ENCODE measurements at regions not wholly inside any gene's neighbourhood (a gene's known extent, or its start where the extent isn't known, plus 50 kb on each side); places are given as distances from the start of the nearest gene placed in this dataset.

GRCh38 chr14:62283837-62284236 is 521.6 kb downstream of the SNAPC1 start:
- Histone ChIP-seq H3K4me1 (ENCODE audit: control insufficient read depth in 2 of 2, insufficient read depth in 1 of 2, low read depth in 1 of 2, low read length in 2 of 2) (peaks cover 0 to 2% of the 10 kb centered on the region in 2 donors), H2BK12ac (ENCODE audit: low read length) (no peak overlapping the region), H2AFZ (ENCODE audit: low read length) (no peak overlapping the region), H3K27ac (replicated peaks; ENCODE audit: low read length) (no peak overlapping the region), H3K4ac (ENCODE audit: low read length) (no peak overlapping the region), H2BK120ac (ENCODE audit: low read depth, low read length) (no peak overlapping the region), H3K79me1 (ENCODE audit: low read depth, low read length) (no peaks in the 10 kb centered on the region), H3K4me2 (ENCODE audit: insufficient read depth, low read length, poor library complexity, severe bottlenecking) (no peak overlapping the region), H4K8ac (ENCODE audit: low read depth, low read length) (no peak overlapping the region), H3K18ac (ENCODE audit: low read length) (no peak overlapping the region), H3K14ac (ENCODE audit: low read length) (no peak overlapping the region), H3K27me3 (ENCODE audit: control insufficient read depth in 3 of 3, insufficient read depth in 3 of 3, low read depth in 1 of 3, low read length in 3 of 3) (no peaks in the 10 kb centered on the region), H3K9ac (ENCODE audit: low read depth, low read length, poor library complexity) (no peak overlapping the region), H3K23ac (ENCODE audit: low read depth, low read length, poor library complexity) (no peak overlapping the region), H3K36me3 (replicated peaks in 1 of 2; ENCODE audit: control insufficient read depth in 2 of 2, insufficient read depth in 2 of 2, low read length in 2 of 2) (no peaks in the 10 kb centered on the region), H4K91ac (ENCODE audit: low read depth, low read length, poor library complexity) (no peak overlapping the region), H2BK15ac (ENCODE audit: low read length) (no peak overlapping the region), H3K4me3 (ENCODE audit: low read length in 2 of 2) (no peak overlapping the region), H2AK5ac (ENCODE audit: low read depth, low read length) (no peak overlapping the region), H3K9me3 (replicated peaks in 1 of 2; ENCODE audit: control insufficient read depth in 2 of 2, insufficient read depth in 1 of 2, low read depth in 1 of 2, low read length in 2 of 2) (no peaks in the 10 kb centered on the region), H2BK5ac (ENCODE audit: low read length) (no peak overlapping the region)
- WGBS, 2 donors (ENCODE audit: extremely low coverage in 2 of 2, insufficient read length in 2 of 2, insufficient replicate concordance in 1 of 2) = no CpG with 5 or more reads among the region's 4 CpGs
- no peak for DNase-seq (ENCODE audit: low spot score)

- Histone ChIP-seq H3K18ac (ENCODE audit: low read length) (no peak overlapping the region), H2BK12ac (ENCODE audit: low read length) (no peak overlapping the region), H3K27ac (replicated peaks; ENCODE audit: low read length) (no peak overlapping the region), H2BK15ac (ENCODE audit: low read length) (no peak overlapping the region), H2AFZ (ENCODE audit: low read length) (no peak overlapping the region), H3K14ac (ENCODE audit: low read length) (no peak overlapping the region), H3K4me3 (ENCODE audit: low read length in 2 of 2) (no peak overlapping the region), H4K91ac (ENCODE audit: low read depth, low read length, poor library complexity) (no peak overlapping the region), H2BK5ac (ENCODE audit: low read length) (no peak overlapping the region), H3K4me2 (ENCODE audit: insufficient read depth, low read length, poor library complexity, severe bottlenecking) (no peak overlapping the region), H4K8ac (ENCODE audit: low read depth, low read length) (no peak overlapping the region), H3K4me1 (ENCODE audit: control insufficient read depth in 2 of 2, insufficient read depth in 1 of 2, low read depth in 1 of 2, low read length in 2 of 2) (no peaks in the 10 kb centered on the region), H3K23ac (ENCODE audit: low read depth, low read length, poor library complexity) (no peak overlapping the region), H2AK5ac (ENCODE audit: low read depth, low read length) (no peak overlapping the region), H3K4ac (ENCODE audit: low read length) (no peak overlapping the region), H3K9me3 (replicated peaks in 1 of 2; ENCODE audit: control insufficient read depth in 2 of 2, insufficient read depth in 1 of 2, low read depth in 1 of 2, low read length in 2 of 2) (no peaks in the 10 kb centered on the region), H3K36me3 (replicated peaks in 1 of 2; ENCODE audit: control insufficient read depth in 2 of 2, insufficient read depth in 2 of 2, low read length in 2 of 2) (no peaks in the 10 kb centered on the region), H2BK120ac (ENCODE audit: low read depth, low read length) (no peak overlapping the region), H3K27me3 (ENCODE audit: control insufficient read depth in 3 of 3, insufficient read depth in 3 of 3, low read depth in 1 of 3, low read length in 3 of 3) (no peaks in the 10 kb centered on the region), H3K79me1 (ENCODE audit: low read depth, low read length) (no peaks in the 10 kb centered on the region), H3K9ac (ENCODE audit: low read depth, low read length, poor library complexity) (no peak overlapping the region)
- no CpG with 5 or more reads among the region's 3 CpGs for WGBS, 2 donors (ENCODE audit: extremely low coverage in 2 of 2, insufficient read length in 2 of 2, insufficient replicate concordance in 1 of 2)
- no peak for DNase-seq (ENCODE audit: low spot score)
Measured at GRCh38 chr14:62289471-62289870, 527.3 kb downstream of the SNAPC1 start.

- no peak overlapping the region for H2BK15ac ChIP-seq (ENCODE audit: low read length)
- no peaks in the 10 kb centered on the region for H3K79me1 ChIP-seq (ENCODE audit: low read depth, low read length)
- no peak overlapping the region for H3K23ac ChIP-seq (ENCODE audit: low read depth, low read length, poor library complexity)
- no peak overlapping the region for H3K27ac ChIP-seq (replicated peaks; ENCODE audit: low read length)
- no peaks in the 10 kb centered on the region for H3K27me3 ChIP-seq (ENCODE audit: control insufficient read depth in 3 of 3, insufficient read depth in 3 of 3, low read depth in 1 of 3, low read length in 3 of 3)
- no peak overlapping the region for H2BK5ac ChIP-seq (ENCODE audit: low read length)
- H3K4me3 ChIP-seq (ENCODE audit: low read length in 2 of 2) = no peak overlapping the region
- peaks cover 0 to 3% of the 10 kb centered on the region in 2 donors for H3K4me1 ChIP-seq (ENCODE audit: control insufficient read depth in 2 of 2, insufficient read depth in 1 of 2, low read depth in 1 of 2, low read length in 2 of 2)
- no peak overlapping the region for H4K8ac ChIP-seq (ENCODE audit: low read depth, low read length)
- no peak overlapping the region for H4K91ac ChIP-seq (ENCODE audit: low read depth, low read length, poor library complexity)
- no peaks in the 10 kb centered on the region for H3K9me3 ChIP-seq (replicated peaks in 1 of 2; ENCODE audit: control insufficient read depth in 2 of 2, insufficient read depth in 1 of 2, low read depth in 1 of 2, low read length in 2 of 2)
- WGBS, 2 donors (ENCODE audit: extremely low coverage in 2 of 2, insufficient read length in 2 of 2, insufficient replicate concordance in 1 of 2) = no CpG with 5 or more reads among the region's 1 CpG
- no peak overlapping the region for H3K4ac ChIP-seq (ENCODE audit: low read length)
- DNase-seq (ENCODE audit: low spot score) = no peak
- no peaks in the 10 kb centered on the region for H3K36me3 ChIP-seq (replicated peaks in 1 of 2; ENCODE audit: control insufficient read depth in 2 of 2, insufficient read depth in 2 of 2, low read length in 2 of 2)
- H2AFZ ChIP-seq (ENCODE audit: low read length) = no peak overlapping the region
- no peak overlapping the region for H3K14ac ChIP-seq (ENCODE audit: low read length)
- no peak overlapping the region for H3K9ac ChIP-seq (ENCODE audit: low read depth, low read length, poor library complexity)
- H2BK12ac ChIP-seq (ENCODE audit: low read length) = no peak overlapping the region
- H2BK120ac ChIP-seq (ENCODE audit: low read depth, low read length) = no peak overlapping the region
- H3K4me2 ChIP-seq (ENCODE audit: insufficient read depth, low read length, poor library complexity, severe bottlenecking) = no peak overlapping the region
- H3K18ac ChIP-seq (ENCODE audit: low read length) = no peak overlapping the region
- H2AK5ac ChIP-seq (ENCODE audit: low read depth, low read length) = no peak overlapping the region
Measured at GRCh38 chr14:62301080-62301479, 538.9 kb downstream of the SNAPC1 start.

- no peak for DNase-seq (ENCODE audit: low spot score)
- no peak overlapping the region for H3K14ac ChIP-seq (ENCODE audit: low read length)
Measured at GRCh38 chr14:62301911-62302310, 539.7 kb downstream of the SNAPC1 start.

More at GRCh38 chr14:62301911-62302310, 539.7 kb downstream of the SNAPC1 start:
- no peak overlapping the region for H3K4me2 ChIP-seq (ENCODE audit: insufficient read depth, low read length, poor library complexity, severe bottlenecking)
- H4K8ac ChIP-seq (ENCODE audit: low read depth, low read length) = no peak overlapping the region
- no peak overlapping the region for H2AK5ac ChIP-seq (ENCODE audit: low read depth, low read length)
- no peak overlapping the region for H3K4ac ChIP-seq (ENCODE audit: low read length)
- no peak overlapping the region for H4K91ac ChIP-seq (ENCODE audit: low read depth, low read length, poor library complexity)
- no peak overlapping the region for H2BK120ac ChIP-seq (ENCODE audit: low read depth, low read length)
- H3K36me3 ChIP-seq (replicated peaks in 1 of 2; ENCODE audit: control insufficient read depth in 2 of 2, insufficient read depth in 2 of 2, low read length in 2 of 2) = no peaks in the 10 kb centered on the region
- no peaks in the 10 kb centered on the region for H3K79me1 ChIP-seq (ENCODE audit: low read depth, low read length)
- H3K18ac ChIP-seq (ENCODE audit: low read length) = no peak overlapping the region
- no peak overlapping the region for H3K27ac ChIP-seq (replicated peaks; ENCODE audit: low read length)
- no peaks in the 10 kb centered on the region for H3K9me3 ChIP-seq (replicated peaks in 1 of 2; ENCODE audit: control insufficient read depth in 2 of 2, insufficient read depth in 1 of 2, low read depth in 1 of 2, low read length in 2 of 2)
- H3K9ac ChIP-seq (ENCODE audit: low read depth, low read length, poor library complexity) = no peak overlapping the region
- no peak overlapping the region for H3K4me3 ChIP-seq (ENCODE audit: low read length in 2 of 2)
- WGBS, 2 donors (ENCODE audit: extremely low coverage in 2 of 2, insufficient read length in 2 of 2, insufficient replicate concordance in 1 of 2) = no CpG with 5 or more reads among the region's 1 CpG
- H2BK15ac ChIP-seq (ENCODE audit: low read length) = no peak overlapping the region
- no peak overlapping the region for H3K23ac ChIP-seq (ENCODE audit: low read depth, low read length, poor library complexity)
- H2BK5ac ChIP-seq (ENCODE audit: low read length) = no peak overlapping the region
- no peaks in the 10 kb centered on the region for H3K27me3 ChIP-seq (ENCODE audit: control insufficient read depth in 3 of 3, insufficient read depth in 3 of 3, low read depth in 1 of 3, low read length in 3 of 3)
- H2BK12ac ChIP-seq (ENCODE audit: low read length) = no peak overlapping the region
- peaks cover 0 to 3% of the 10 kb centered on the region in 2 donors for H3K4me1 ChIP-seq (ENCODE audit: control insufficient read depth in 2 of 2, insufficient read depth in 1 of 2, low read depth in 1 of 2, low read length in 2 of 2)
- no peak overlapping the region for H2AFZ ChIP-seq (ENCODE audit: low read length)
